HG02981 (cell line): ENCODE measurements at regions not wholly inside any gene's neighbourhood (a gene's known extent, or its start where the extent isn't known, plus 50 kb on each side); places are given as distances from the start of the nearest gene placed in this dataset.

Source experiments
- ATAC-seq: cut with Tn5 transposase; IDR thresholded peaks from one replicate; pipeline ENCODE4 v1.9.1; 2021; ENCODE audit warnings: mild to moderate bottlenecking, moderate library complexity; ENCODE audit not compliant: unreplicated experiment

- ATAC-seq: no peak
Observed at GRCh38 chr6:102398788-102399390, 1005.4 kb downstream of the GRIK2 start.

DNA sequence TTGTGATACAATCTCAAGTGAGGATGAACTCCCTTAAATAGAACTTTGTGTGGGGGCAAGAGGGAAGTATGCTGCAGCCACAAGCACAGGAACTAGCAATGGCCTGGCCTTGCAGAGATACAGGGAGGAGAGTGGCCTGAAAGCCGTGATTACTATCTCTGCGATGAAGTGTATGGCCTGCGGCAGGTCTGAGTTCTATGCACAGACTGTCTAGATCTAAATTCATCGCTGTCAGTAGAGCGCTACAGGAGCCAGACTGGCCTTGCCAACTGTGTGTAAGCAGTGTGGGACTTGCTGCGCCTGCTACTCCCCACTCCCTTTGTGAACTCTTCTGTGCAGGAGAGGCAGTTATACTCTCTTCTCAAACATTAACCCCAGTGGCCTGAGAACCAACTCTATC lies 997.0 kb downstream of the GRIK2 start:
- ATAC-seq: no peak

GRCh38 chr6:102389994-102390393 lies 996.5 kb downstream of the GRIK2 start:
- ATAC-seq: no peak

DNA sequence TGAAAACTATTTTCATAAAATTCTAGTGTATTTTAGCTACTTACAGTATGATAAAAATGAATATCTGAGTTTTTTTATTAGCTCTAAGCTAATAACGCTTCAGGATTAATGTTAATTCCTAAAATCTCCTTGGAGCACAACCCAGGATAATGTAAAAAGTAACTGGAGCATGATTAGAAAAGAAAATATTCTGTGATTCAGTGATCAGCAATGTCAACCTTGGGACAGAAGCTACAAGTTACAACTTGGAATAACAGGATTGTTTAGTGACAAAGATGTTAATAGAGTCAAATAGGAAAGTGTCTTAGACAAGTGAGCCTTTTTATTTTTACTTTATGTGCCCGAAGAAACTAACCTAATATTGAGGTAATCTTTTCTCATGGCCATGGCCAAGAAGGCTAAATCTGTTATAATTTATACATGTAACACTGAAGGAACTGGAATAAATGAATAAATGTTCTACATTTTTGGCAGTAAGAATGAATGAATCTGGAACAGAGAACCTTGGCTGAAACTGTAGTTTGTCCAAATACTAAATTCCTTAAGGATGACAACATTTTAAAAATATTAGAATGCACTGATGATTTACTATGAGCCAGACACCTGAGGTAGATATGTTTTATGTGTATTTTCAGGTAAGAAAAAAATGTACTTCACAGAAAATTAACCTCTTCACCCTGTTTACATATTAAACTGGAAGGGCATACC lies 994.0 kb downstream of the GRIK2 start:
- no peak for ATAC-seq

- ATAC-seq: no peak
Observed at GRCh38 chr6:102381203-102381602, 987.7 kb downstream of the GRIK2 start.

DNA sequence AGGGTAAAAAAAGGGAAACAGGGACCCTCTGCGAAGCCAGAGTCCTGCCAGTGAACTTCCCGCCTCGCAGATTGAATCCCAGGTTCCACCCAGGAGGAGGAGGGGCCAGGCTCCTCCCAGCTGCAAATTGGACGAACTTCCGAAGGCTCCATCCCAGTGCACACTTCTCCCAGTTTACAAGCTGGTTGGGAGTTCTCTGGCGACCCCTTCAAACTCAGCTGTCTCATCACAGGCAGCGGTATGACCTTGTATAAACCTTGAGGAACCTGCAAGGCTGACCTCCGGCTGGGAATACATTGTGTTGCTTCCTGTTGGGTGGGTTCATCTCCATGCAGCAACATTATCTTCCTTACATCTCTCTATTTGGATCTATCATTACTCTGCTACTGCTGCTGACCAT lies 962.7 kb downstream of the GRIK2 start:
- no peak for ATAC-seq

GRCh38 chr6:102355578-102355977 lies 962.1 kb downstream of the GRIK2 start:
- ATAC-seq: no peak

- no peak for ATAC-seq
Observed at GRCh38 chr6:102352552-102352951, 959.0 kb downstream of the GRIK2 start.

- ATAC-seq: no peak
Observed at GRCh38 chr6:102344769-102345168, 951.3 kb downstream of the GRIK2 start.

DNA sequence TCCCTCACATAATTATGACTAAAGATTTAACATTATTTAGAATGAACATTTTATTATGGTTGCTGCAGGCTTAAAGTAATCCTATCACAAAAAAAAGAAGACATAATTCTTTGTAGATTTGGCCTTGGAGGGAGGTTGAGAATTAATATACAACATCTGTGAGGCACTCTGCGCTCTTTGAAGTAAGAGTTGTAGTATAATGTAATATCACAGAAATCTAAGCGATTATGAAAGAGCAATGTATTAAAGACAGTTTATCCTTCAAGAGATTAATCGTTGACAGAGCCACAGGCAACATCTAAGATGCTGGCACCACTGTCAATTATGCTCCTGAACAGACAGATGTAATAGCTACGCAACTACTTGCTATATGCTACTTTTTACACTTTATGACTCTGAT lies 946.8 kb downstream of the GRIK2 start:
- ATAC-seq: no peak

DNA sequence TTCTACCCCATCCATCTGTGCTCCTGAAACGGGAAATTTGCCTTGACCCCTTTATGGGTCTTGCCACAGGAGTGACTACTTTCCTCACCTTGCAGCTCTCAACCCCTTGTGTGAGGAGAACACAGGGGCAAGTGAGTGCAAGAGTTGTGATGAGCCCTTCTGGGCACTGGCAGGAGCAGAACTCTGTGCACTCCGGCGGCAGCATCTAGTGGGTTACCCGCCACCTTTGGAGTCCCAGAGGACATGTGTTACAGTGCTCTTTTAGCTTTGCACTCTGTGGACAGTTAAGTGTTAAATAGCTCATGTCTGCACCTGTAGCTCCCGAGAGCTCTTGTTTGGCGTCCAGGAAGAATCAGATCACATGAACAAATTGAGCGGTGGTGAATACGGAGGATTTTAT lies 940.2 kb downstream of the GRIK2 start:
- no peak for ATAC-seq

DNA sequence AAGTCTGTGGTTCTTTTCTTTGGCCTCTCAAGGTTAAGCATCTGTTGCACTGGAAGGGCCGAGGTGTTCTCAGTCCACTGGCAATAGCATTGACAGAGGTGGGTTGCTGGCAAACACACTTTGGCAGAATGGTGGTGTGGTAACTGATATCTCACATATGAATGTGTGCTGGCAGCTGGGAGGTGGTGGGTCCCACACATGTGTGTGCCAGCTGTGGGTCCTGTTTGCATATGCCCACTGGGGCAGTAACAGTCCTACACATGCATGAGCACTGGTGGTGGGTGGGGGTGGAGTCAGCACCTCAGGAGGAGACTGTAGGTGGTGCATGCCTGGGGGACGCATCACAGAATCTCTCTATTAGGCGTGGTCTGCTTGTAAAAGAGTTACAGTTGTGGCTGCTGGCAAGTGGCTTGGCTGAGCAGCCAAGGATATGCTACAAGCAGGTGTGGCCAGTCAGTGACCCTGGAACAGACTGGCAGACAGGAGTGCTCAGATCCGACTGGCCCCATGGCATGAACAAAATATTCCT lies 934.3 kb downstream of the GRIK2 start:
- ATAC-seq: no peak

GRCh38 chr6:102313699-102314098 lies 920.2 kb downstream of the GRIK2 start:
- no peak for ATAC-seq

GRCh38 chr6:102309700-102310099 lies 916.2 kb downstream of the GRIK2 start:
- no peak for ATAC-seq

GRCh38 chr6:102300350-102300749 lies 906.8 kb downstream of the GRIK2 start:
- no peak for ATAC-seq

GRCh38 chr6:102298051-102298450 lies 904.5 kb downstream of the GRIK2 start:
- no peak for ATAC-seq
